ENCODE measurements at regions not wholly inside any gene's neighbourhood (a gene's known extent, or its start where the extent isn't known, plus 50 kb on each side); places are given as distances from the start of the nearest gene placed in this dataset.

DNA sequence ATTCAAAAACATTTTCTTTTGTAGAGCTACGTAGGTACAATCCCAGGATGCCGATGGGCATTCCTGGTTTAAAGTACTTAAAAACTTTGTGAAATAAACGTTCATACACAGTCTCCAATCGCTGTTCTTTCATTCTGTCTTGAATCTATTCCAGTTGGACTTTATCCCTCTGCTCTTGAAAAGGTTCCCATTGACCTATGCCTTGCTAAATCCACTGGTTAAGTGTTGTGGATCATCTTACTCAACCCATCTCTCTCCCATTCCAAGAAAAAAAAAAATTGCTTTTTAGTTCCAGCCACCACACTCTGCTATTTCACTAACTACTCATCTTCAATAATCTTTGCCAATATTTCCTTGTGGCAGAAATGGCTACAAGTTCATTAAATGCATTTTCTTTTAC, 542.3 kb upstream of the GRIA3 start:
- TF ChIP-seq POLR2AphosphoS5 (IDR thresholded peaks at IDR 0.05; ENCODE audit: low read length) (no peak), ESRRA (IDR thresholded peaks at IDR 0.05; ENCODE audit: low read length) (no peak), YY1 (IDR thresholded peaks at IDR 0.05; ENCODE audit: low read depth, low read length) (no peak)
- TF ChIP-seq, protein P1, sequence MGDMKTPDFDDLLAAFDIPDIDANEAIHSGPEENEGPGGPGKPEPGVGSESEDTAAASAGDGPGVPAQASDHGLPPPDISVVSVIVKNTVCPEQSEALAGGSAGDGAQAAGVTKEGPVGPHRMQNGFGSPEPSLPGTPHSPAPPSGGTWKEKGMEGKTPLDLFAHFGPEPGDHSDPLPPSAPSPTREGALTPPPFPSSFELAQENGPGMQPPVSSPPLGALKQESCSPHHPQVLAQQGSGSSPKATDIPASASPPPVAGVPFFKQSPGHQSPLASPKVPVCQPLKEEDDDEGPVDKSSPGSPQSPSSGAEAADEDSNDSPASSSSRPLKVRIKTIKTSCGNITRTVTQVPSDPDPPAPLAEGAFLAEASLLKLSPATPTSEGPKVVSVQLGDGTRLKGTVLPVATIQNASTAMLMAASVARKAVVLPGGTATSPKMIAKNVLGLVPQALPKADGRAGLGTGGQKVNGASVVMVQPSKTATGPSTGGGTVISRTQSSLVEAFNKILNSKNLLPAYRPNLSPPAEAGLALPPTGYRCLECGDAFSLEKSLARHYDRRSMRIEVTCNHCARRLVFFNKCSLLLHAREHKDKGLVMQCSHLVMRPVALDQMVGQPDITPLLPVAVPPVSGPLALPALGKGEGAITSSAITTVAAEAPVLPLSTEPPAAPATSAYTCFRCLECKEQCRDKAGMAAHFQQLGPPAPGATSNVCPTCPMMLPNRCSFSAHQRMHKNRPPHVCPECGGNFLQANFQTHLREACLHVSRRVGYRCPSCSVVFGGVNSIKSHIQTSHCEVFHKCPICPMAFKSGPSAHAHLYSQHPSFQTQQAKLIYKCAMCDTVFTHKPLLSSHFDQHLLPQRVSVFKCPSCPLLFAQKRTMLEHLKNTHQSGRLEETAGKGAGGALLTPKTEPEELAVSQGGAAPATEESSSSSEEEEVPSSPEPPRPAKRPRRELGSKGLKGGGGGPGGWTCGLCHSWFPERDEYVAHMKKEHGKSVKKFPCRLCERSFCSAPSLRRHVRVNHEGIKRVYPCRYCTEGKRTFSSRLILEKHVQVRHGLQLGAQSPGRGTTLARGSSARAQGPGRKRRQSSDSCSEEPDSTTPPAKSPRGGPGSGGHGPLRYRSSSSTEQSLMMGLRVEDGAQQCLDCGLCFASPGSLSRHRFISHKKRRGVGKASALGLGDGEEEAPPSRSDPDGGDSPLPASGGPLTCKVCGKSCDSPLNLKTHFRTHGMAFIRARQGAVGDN (IDR thresholded peaks at IDR 0.05): no peak

Data from GM12878 (cell line).